ENCODE measurements at regions not wholly inside any gene's neighbourhood (a gene's known extent, or its start where the extent isn't known, plus 50 kb on each side); places are given as distances from the start of the nearest gene placed in this dataset.

DNA sequence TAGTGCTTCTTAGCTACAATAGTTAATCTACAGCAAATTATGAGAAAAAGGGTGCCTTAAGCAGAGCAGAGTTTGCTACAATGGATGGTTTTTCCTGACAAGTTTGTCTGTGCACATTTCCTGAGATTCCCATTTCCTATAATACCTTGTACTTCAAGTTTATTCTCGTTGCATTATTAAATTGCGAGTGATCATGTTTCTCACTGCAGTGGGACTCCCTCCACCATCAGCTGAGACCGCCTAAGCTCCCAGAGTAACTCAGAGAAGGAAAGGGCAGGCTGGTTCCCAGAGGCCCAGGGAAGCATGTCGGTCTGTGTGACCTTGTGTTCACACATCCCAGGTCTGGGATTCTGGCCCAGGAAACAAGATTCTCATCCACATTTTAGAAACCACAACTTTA, 162.1 kb downstream of the ARL4C start:
- no peak for DNase-seq

DNA sequence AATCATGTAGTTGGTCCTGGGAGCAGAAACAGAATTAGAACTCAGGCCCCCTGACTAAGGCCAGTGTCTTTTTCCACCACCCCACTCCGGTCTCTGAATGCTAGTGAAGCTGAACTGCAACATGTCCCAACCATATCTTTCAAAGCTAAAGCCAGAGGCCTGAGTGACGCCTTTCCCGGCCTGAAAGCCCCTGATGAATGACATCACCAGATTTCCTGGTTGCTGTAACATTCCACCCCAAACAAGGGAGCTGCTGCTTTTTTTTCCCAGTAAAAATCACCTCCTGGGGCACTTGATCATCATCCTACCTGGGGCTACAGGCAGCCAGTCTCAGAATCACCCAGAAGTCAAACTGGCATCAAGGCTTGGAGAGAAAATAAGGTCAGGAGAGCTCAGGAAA, 162.7 kb downstream of the ARL4C start:
- DNase-seq, result no peak

DNA sequence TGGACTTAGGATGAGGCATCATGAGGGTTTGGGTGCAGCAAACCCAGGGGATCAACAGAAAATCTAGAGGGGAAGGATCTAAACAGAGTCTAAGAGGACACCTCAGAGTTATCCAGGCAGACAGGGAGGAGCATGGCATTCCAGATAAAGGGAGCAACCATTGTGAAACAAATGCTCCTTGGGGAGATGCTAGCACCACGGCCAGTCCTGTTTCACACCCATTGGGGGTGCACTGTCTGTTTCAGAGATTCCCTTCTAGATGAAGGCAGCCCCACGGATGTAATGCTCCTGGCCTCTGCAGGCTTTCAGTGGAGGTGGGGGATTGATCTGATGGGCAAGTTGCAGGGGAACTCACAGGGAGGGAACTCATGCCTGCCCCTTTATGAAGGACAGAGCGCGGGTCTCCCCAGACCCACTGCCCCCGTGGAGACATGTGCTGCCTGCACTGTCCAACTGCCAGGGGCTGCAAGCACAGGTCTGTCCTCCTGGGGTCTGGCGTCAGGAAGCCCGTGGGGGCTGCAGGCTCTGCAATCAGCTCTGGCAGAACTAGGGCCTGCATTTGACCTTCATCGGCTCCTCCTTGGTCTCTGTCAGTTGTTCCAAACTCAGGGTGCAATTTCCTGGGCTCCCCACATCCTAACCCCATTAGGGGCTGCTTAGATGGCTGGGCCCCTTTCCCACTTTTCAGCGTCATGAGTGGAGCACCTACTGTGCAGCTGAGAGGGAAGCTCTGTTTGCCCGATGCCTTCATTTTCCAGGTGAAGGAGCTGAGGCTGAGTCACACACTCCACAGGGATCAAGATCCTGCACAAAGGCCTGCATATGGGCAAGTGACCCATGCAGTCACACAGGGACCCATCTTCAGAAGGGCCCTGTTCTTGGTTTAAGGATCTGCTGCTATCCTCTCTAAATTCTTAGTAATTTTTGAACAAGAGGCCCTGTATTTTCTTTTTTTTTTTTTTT, 163.4 kb downstream of the ARL4C start:
- no peak for DNase-seq

DNA sequence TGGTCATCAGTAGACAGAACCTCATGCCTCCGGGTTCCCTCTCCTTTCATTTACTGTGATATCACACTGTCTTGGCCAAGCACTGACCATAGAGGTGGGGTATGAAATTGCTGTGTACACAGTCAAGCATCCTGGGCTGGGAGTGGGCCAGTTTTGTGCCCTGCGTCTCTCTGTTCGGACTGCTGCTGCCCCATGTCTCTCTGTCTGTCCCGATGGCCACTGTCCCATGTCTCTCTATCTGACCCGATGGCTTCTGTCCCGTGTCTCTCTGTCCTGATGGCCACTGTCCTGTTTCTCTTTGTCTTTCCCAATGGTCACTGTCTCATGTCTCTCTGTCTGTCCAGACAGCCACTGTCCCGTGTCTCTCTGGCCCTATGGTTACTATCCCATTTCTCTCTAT, 164.9 kb downstream of the ARL4C start:
- DNase-seq, result no peak

- no peak for DNase-seq
Observed at GRCh38 chr2:234331566-234331965, 165.3 kb downstream of the ARL4C start.

DNA sequence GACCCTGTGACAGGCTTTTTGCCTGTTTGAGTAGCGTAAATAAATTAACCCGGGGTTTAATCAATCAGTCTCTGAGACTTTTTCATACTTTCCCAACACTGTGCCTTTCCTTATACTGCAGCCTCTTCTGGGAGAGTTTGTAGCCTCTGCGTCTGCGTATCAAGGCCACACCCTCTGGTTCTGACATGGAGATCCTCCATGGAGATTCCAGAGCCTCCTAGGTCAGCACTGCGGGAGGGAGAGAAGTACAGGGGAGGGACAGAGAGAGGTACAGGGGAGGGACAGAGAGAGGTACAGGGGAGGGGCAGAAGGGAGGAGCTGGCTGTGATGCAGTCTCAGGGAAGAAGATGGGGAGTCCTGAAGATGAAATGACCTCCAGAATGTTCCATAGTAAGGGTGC, 166.0 kb downstream of the ARL4C start:
- DNase-seq, result no peak

DNA sequence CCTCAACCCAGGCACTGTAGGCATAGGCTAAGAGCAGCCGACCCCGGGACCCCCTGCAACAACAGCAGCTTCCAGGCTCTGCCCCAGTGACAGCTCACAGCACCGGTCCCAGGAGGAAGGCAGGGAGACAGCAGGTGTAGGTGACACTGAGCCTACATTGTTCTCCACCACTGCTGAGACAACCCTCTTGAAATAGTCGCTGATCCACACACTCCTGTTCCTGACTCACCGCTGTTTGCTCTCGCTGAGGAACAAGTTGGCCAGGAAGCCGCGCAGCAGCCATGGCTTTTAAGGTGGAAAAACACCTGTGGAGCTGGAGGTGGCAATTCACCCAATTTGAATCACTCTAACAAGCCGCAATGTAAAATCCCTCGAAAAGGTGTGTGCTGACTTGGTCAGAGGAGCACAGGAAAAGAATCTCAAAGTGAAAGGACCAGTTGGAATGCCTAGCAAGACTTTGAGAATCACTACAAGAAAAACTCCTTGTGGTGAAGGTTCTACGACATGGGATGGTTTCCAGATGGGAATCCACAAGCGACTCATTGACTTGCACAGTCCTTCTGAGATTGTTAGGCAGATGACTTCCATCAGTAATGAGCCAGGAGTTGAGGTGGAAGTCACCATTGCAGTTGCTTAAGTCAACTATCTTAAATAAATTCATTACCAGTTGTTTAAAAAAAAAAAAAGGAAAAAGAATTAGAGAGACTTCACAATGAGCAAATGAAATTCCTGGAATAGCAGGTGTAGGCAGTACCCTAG, 167.5 kb downstream of the ARL4C start:
- DNase-seq, result no peak

DNA sequence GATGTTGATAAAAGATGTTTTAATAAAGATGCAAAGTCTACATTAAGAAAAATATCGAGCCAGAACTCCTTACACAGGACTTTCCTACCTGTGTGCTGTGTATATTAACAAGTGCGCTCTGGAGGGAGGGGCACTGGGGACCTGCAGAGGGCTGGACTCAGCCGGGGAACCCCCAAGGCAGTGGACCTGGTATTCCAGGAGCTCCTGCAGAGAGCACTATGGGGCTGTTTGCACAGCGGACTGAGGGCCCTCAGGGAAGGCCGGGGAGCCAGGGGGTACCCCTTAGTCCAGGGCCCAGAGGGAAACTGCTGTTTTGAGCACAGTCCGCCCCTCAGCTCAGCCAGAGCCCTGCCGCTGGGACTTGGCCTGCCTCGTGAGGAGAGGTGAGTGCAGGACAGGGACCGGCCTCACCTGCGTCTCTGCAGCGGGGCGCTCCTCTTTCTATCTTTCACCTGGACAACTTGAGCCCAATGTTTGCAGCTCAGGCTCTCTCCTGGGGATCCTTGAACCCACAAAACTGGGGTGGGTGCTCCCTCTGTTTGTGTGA, 168.4 kb downstream of the ARL4C start:
- no peak for DNase-seq

- no peak for DNase-seq
Observed at GRCh38 chr2:234326694-234327093, 170.2 kb downstream of the ARL4C start.

- DNase-seq, result peak; percentile 40
Observed at GRCh38 chr2:234324116-234324515, 172.8 kb downstream of the ARL4C start.

- DNase-seq, result no peak
Observed at GRCh38 chr2:234322766-234323465, 174.0 kb downstream of the ARL4C start.

GRCh38 chr2:234320066-234320465, 176.8 kb downstream of the ARL4C start:
- no peak for DNase-seq

DNA sequence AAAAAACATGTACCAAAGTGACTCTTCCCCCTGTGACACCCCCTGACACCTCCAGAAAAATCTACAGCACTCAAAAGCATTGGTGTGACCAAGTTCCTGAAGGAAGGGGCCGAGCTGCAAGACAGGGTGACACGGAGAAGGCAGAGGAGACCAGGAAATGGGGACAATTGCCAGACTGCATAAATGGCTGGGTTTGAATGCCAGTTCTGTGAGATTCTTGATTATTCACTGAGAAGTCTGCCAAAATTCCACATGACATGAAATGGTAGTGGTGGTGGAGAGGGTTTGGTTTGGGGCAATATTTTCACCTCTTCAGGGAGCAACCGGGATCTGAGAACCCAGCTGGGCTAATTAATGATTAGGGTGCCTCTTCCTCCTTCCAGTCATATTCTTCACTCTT, 178.5 kb downstream of the ARL4C start:
- no peak for DNase-seq

GRCh38 chr2:234313558-234313957, 183.3 kb downstream of the ARL4C start:
- no peak for DNase-seq

GRCh38 chr2:234310166-234310565, 186.7 kb downstream of the ARL4C start:
- no peak for DNase-seq

DNA sequence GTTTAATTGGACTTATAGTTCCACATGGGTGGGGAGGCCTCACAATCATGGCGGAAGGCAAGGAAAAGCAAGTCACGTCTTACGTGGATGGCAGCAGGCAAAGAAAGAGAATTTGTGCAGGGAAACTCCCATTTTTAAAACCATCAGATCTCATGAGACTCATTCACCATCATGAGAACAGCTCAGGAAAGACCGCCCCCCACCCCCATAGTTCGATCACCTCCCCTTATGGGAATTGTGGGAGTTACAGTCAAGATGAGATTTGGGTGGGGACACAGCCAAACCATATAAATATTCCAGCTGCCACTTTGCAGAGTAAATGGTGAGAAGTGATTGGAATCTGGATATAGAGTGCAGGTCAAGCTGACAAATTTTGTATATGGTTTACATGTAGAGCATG, 187.4 kb downstream of the ARL4C start:
- DNase-seq, result no peak

- DNase-seq, result no peak
Observed at GRCh38 chr2:234308813-234309195, 188.1 kb downstream of the ARL4C start.

DNA sequence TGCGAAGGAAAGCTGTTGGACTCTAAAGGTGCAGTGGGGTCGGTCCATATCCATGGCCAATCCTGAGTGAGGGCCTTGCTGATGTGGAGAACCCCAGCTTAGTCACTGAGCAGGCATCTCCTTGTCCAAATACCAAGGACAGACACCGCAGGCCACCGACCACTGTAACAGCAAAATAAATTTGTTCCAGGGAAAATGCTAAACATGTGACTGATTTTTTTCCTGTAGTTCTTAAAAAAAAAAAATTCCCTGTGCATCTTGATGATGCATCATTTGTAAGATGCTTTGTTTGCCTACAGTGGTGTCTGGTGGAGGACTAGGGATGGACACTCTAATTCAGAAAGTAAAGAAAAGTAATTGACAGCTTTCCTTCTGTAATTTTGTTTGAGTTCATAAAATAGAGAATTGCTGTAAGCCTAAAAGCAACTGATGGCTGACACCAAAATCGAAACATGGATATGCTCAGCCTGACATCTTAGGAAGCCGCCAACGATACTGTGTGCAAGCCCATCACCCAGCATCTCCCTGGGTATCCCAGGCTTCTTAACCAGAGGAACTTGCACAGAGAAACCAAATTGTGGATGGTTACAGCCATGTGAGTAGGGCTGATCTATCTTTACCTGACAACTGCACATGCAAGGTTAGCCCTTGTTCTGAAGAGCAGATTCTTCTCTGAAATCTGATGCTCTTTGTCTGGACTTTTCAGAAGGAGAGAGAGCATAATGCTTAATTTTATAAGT, 188.6 kb downstream of the ARL4C start:
- no peak for DNase-seq

- no peak for DNase-seq
Observed at GRCh38 chr2:234307322-234307961, 189.4 kb downstream of the ARL4C start.

DNA sequence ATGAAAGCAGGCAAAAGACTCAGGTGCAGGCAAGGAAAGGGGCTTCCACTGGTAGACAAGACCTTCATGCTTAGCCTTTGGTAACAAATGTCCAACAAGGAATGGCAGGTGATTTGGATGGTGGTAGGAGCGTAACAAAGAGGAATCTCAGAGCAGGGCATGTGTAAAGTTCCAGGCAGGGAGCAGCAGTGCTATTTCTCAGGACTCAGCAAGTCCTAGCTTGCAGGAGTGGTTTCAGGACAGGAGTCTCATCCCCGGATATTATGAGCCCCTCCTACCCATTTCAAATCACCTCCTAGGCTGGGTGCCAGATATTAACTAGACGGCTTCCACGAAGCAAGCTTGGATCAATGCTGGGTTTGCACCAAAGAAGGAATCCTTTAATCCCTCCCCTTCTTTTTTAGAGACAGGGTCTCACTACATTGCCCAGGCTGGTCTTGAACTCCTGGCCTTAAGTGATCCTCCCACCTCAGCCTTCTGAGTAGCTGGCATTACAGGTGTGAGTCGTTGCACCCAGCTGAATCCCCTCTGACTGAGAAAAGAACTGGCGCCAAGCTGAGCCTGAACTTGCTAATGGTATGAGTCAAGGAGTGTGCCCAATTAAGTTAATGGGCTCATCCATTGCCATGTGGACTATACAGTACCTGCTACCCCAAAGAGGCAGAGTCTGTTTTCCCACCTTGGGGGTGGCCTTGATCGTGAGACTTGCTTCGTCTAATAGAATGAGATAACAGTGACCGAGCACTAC, 190.3 kb downstream of the ARL4C start:
- DNase-seq, result no peak

GRCh38 chr2:234305846-234306245, 191.0 kb downstream of the ARL4C start:
- DNase-seq, result no peak

All from occipital lobe (tissue), 1 donor.